ENCODE measurements at regions not wholly inside any gene's neighbourhood (a gene's known extent, or its start where the extent isn't known, plus 50 kb on each side); places are given as distances from the start of the nearest gene placed in this dataset.
A peak's percentile ranks its signal among the peaks of the same experiment; 100 is the strongest.

DNA sequence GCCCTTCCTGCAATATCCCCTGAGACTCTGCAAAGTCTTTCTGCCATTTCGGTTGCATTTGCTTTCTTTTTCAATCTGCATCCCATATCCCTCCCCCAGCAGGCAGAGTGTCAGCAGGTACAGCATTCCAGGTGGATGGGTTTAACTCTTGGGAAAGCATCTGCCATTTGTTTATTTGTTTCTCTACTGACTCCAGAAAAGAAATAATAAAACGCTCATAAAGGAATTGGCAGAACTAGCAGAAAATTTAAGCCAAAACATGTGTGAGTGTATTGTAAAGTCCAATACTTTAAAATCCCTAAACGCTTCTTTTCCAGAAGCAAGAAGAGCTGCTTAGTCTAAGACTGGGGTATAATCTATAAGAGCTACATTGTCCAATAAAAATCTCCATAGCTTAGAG, 393.8 kb downstream of the TNS3 start:
- H3K4me3 ChIP-seq = no peak overlapping the region
- no peaks in the 10 kb centered on the region for H3K27me3 ChIP-seq
- no peak overlapping the region for H3K27ac ChIP-seq
- WGBS, 4 donors = 54 to 73% (median 72%) methylated on average over 3 of the region's 3 CpGs
- TF ChIP-seq CTCF (IDR thresholded peaks at IDR 0.05) (no peak), POLR2A (IDR thresholded peaks at IDR 0.05) (no peak)
- H3K36me3 ChIP-seq (replicated peaks in 1 of 2) = no peaks in the 10 kb centered on the region
- intact Hi-C loops (cut with DNase I) = no loop called here
- no peaks in the 10 kb centered on the region for H3K9me3 ChIP-seq (replicated peaks in 1 of 3)
- no peak for DNase-seq
- no peaks in the 10 kb centered on the region for H3K4me1 ChIP-seq (replicated peaks in 1 of 2)

DNA sequence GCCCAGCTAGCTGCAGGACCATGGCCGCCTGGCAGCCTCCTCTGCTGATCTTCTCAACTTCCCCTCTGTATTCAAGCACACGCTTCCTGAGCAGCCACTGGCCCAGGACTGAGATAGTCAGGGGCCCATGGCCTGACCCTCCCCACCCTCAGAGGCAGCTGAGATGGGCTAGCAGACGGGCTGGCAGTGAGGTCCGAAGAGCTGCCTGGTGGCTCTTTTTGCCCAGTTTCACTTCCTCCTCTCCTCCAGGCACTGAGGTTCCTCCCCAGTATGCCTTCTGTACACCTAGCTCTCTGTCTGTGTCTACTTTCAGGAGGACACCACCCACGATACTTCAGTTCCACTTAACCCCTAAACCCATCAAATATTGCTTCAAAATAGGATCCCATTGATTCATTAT, 395.6 kb downstream of the TNS3 start:
- Histone ChIP-seq H3K36me3 (replicated peaks in 1 of 2) (no peaks in the 10 kb centered on the region), H3K4me3 (no peak overlapping the region), H3K27ac (no peak overlapping the region), H3K27me3 (no peaks in the 10 kb centered on the region), H3K4me1 (replicated peaks in 1 of 2) (no peaks in the 10 kb centered on the region), H3K9me3 (replicated peaks in 1 of 3) (no peaks in the 10 kb centered on the region)
- peak in 1 of 7 donors; percentile 8 for DNase-seq
- 72 to 84% (median 76%) methylated on average over 5 of the region's 5 CpGs for WGBS, 4 donors
- intact Hi-C loops (cut with DNase I) = no loop called here
- TF ChIP-seq CTCF (IDR thresholded peaks at IDR 0.05) (no peak), POLR2A (IDR thresholded peaks at IDR 0.05) (no peak)

DNA sequence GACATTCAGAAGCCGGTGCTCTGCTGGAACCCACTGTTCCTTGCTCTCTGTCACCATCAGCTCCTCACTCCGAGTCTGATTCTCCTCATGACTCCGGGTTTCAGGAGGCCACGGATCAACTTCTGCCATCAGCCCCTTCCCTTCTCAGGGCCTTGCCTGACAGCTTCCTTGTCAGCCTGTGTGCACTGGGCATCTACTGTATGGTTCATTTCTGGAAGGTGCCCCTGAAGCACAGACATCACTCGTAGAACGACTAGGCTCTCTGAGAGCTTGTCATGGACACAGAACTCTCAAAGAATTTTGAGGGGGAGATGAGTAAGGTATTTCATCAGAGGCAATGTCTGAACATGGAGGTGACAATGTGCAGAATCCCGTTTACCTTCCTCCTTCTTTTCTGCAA, 396.1 kb downstream of the TNS3 start:
- Histone ChIP-seq H3K36me3 (replicated peaks in 1 of 2) (no peaks in the 10 kb centered on the region), H3K9me3 (replicated peaks in 1 of 3) (no peaks in the 10 kb centered on the region), H3K27me3 (no peaks in the 10 kb centered on the region), H3K27ac (no peak overlapping the region), H3K4me1 (replicated peaks in 1 of 2) (no peaks in the 10 kb centered on the region), H3K4me3 (no peak overlapping the region)
- 87 to 89% (median 89%) methylated on average over 7 of the region's 7 CpGs for WGBS, 4 donors
- intact Hi-C loops (cut with DNase I) = no loop called here
- TF ChIP-seq POLR2A (IDR thresholded peaks at IDR 0.05) = no peak
- no peak for TF ChIP-seq CTCF (IDR thresholded peaks at IDR 0.05)
- no peak for DNase-seq

- Histone ChIP-seq H3K4me3 (no peak overlapping the region), H3K4me1 (replicated peaks in 1 of 2) (no peaks in the 10 kb centered on the region), H3K27me3 (no peaks in the 10 kb centered on the region), H3K36me3 (replicated peaks in 1 of 2) (no peaks in the 10 kb centered on the region), H3K9me3 (replicated peaks in 1 of 3) (no peaks in the 10 kb centered on the region), H3K27ac (no peak overlapping the region)
- no peak for DNase-seq
- 30 to 44% (median 41%) methylated on average over 3 of the region's 3 CpGs for WGBS, 4 donors
- TF ChIP-seq CTCF (IDR thresholded peaks at IDR 0.05) (no peak), POLR2A (IDR thresholded peaks at IDR 0.05) (no peak)
- intact Hi-C loops (cut with DNase I) = no loop called here
Measured at GRCh38 chr7:47185170-47185569, 396.7 kb downstream of the TNS3 start.

All from adrenal gland (tissue), 9 donors.